RWPE1 (cell line): ENCODE measurements at regions not wholly inside any gene's neighbourhood (a gene's known extent, or its start where the extent isn't known, plus 50 kb on each side); places are given as distances from the start of the nearest gene placed in this dataset.

Experiments used
- CTCF ChIA-PET: fragments of 350-600 bp; sonication (Branson Sonifier 250); formaldehyde crosslinking; extraction: SDS; loops from one replicate; lab custom pipeline; 2021; lab: Yijun Ruan, JAX
- POLR2A ChIA-PET: fragments of 400-600 bp; formaldehyde crosslinking; extraction: SDS; loops from one replicate; lab custom pipeline; 2020; ENCODE audit warnings: antibody characterized with exemption; ENCODE audit not compliant: low non-redundant PET; lab: Yijun Ruan, JAX
- DNase-seq: peaks from one replicate; pipeline ENCODE4 v3.0.0; 2012; ENCODE audit warnings: low spot score
- H3K27ac ChIP-seq: fragments of 450-650 bp; 2 replicates; pipeline ENCODE4 v1.5.1; 2017
- CTCF ChIP-seq: fragments of 450-650 bp; conservative IDR thresholded peaks from 2 replicates; pipeline ENCODE4 v1.5.1; 2017; ENCODE audit warnings: low read depth, mild to moderate bottlenecking

GRCh38 chr6:90356012-90356421, 59.4 kb upstream of the BACH2 start:
- DNase-seq: no peak
- no peak for TF ChIP-seq CTCF
- ChIA-PET POLR2A (no interaction called here), CTCF (interaction anchor here (0.7 kb wide), 1 partner anchor 41 kb away, joined by 3 read pairs; no protein-coding TSS in a partner anchor)
- no peak overlapping the region for H3K27ac ChIP-seq

- TF ChIP-seq CTCF: no peak
- no peak overlapping the region for H3K27ac ChIP-seq
- ChIA-PET POLR2A (no interaction called here), CTCF (interaction anchor here (0.6 kb wide), 1 partner anchor 385 kb away, joined by 3 read pairs; no protein-coding TSS in a partner anchor)
- no peak for DNase-seq
Measured at GRCh38 chr6:90354961-90355360, 58.3 kb upstream of the BACH2 start.

- H3K27ac ChIP-seq: no peak overlapping the region
- ChIA-PET CTCF (interaction anchor here (0.6 kb wide), 1 partner anchor 73 kb away, joined by 3 read pairs; no protein-coding TSS in a partner anchor), POLR2A (no interaction called here)
- DNase-seq: no peak
- TF ChIP-seq CTCF: no peak
Measured at GRCh38 chr6:90351696-90352095, 55.1 kb upstream of the BACH2 start.

GRCh38 chr6:90350689-90351554, 54.3 kb upstream of the BACH2 start:
- DNase-seq: no peak
- H3K27ac ChIP-seq: no peak overlapping the region
- ChIA-PET CTCF (interaction anchor here (0.6 kb wide), 1 partner anchor 21 kb away, joined by 3 read pairs; no protein-coding TSS in a partner anchor), POLR2A (interaction anchor here (0.5 kb wide), 1 partner anchor 59 kb away, joined by 3 read pairs; no protein-coding TSS in a partner anchor)
- no peak for TF ChIP-seq CTCF

- DNase-seq: no peak
- no peak for TF ChIP-seq CTCF
- ChIA-PET CTCF (interaction anchor here (1.2 kb wide), 1 partner anchor 313 kb away, joined by 3 read pairs; no protein-coding TSS in a partner anchor), POLR2A (no interaction called here)
- no peak overlapping the region for H3K27ac ChIP-seq
Measured at GRCh38 chr6:90347411-90347851, 50.8 kb upstream of the BACH2 start.

GRCh38 chr6:90346729-90347128, 50.1 kb upstream of the BACH2 start:
- no peak overlapping the region for H3K27ac ChIP-seq
- DNase-seq: no peak
- TF ChIP-seq CTCF: no peak
- ChIA-PET CTCF (interaction anchor here (0.8 kb wide), 1 partner anchor 133 kb away, joined by 3 read pairs; no protein-coding TSS in a partner anchor), POLR2A (no interaction called here)
